HG03520 (cell line): ENCODE measurements at regions not wholly inside any gene's neighbourhood (a gene's known extent, or its start where the extent isn't known, plus 50 kb on each side); places are given as distances from the start of the nearest gene placed in this dataset.

Experiments used
- ATAC-seq: cut with Tn5 transposase; IDR thresholded peaks from one replicate; pipeline ENCODE4 v1.9.1; 2021; ENCODE audit warnings: mild to moderate bottlenecking, moderate library complexity; ENCODE audit not compliant: unreplicated experiment

DNA sequence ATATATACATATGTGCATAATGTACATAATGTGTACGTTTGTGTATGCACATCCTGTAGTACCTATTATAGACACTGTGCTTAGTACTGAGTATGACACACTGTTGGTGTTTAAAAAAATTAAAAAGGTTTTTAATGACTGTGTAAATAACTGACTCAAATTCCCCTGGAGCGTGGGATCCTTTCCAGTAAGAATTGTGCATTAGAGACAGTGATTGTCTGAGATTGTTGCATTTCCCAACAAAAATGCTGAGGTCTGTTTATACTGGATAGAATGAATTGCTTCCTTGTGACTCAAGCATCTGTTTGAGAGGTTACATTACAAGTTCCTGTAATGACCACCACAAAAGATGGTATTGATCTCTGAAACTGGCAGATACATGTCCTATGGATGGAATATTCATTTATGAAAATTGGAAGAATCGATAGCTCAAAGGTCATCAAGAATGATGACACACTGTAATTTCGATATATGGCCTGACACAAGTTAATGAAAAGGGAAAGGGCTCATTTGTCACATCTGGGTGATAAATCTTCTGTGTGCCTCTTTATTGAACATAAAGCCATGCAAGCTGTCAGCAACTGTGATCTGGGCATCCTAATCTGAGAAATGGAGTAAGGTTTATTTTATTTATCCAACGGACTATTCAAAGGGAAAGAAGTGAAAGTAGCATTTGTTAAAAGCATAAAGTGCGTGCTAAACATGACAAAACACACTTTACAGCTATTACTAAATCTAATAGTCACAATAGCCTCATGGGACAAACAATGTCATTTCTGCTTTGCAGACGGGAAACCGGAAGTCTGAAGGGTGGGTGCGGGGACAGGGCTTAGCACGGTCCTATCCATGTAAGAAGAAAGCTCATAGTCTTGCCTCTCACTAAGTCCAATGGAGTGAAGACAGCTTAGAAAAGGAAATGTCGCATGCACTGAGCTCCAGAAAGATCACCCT is 228.8 kb downstream of the CDH11 start:
- ATAC-seq = no peak

DNA sequence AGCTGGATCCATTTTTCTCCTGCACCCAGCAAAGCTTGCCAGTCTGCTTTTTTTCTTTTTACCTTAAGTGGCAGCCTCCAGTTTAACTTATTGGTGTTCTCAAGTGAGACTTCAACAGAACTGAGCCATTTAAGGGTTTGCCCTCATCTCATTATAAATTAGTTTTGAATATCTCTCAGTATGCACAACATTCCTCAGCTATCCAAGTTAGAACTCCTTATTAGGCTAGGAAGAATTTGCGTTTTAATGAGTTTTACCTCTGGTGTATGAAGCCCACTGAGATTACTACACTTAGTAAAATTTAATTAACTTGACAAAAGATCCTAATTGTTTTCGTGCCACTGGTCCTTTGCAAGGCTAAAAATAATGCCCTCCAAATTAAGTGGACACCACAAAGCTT is 232.4 kb downstream of the CDH11 start:
- ATAC-seq = no peak

DNA sequence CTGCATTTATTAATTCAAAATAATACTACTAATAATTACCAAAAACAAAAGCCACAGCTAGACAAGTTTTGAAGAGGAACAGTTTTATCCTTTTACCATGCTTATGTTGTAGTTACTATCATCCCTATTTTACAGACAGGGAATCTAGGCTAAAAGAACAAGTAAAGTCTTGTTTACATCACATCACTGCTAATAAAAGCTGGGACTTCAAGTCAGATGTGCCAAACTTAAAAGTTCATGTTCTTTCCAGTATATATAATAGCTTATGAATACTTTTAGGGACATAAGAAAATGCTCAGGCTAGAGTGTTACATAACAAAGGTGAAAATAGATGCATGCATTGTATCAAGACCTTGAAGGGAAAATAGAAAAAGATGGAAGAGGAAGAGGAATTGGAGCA is 234.2 kb downstream of the CDH11 start:
- ATAC-seq = no peak

DNA sequence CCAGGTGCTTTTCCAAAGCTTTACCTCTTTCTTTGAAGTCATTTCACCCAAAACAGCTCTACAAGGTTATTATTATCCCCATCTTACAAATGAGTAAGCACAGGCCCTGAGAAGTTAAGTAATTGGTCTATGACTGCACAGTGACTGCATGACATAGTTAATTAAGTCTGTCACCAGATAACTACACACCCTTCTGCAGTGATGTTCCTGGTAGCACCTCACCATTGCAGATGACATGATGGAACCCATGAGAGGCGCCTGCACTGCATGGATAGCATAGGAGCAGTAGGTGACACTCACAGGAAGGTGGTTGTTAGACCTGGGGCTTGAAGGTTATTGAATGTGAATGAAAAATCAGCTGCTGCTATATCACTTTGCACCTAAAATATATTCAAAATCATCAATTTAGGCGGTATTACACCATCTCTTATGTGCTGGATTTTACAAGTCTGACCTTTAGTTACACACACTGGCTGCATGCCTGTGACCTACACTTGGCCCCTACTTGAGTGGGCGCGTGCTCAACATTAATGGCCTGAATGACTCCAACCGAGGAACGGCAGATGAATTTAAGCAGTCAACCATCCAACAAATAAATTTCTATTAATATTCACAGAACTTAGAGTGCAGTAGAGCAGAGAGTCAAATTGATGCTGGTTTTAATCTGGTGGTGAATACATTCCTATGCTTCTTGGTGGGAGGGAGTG is 239.6 kb downstream of the CDH11 start:
- ATAC-seq = no peak

DNA sequence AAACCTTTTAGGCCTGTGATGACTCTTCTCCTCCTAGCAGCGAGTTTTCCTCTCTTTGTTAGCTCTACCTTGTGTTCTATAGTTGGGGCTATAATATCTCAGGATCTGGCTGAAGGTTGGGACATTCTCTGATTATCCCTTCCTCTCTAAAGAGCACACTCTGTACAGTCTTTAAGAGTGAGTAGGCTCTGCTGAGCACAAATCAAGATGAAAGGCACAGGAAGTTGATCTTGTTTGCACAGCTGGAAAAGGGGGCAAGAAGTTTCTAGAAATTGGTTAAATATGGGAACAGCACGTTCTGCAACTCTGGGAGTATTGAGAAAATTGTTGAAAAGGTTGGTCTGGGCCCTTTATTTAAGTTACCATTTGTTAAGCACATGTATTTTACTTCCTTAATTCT is 240.9 kb downstream of the CDH11 start:
- no peak for ATAC-seq

DNA sequence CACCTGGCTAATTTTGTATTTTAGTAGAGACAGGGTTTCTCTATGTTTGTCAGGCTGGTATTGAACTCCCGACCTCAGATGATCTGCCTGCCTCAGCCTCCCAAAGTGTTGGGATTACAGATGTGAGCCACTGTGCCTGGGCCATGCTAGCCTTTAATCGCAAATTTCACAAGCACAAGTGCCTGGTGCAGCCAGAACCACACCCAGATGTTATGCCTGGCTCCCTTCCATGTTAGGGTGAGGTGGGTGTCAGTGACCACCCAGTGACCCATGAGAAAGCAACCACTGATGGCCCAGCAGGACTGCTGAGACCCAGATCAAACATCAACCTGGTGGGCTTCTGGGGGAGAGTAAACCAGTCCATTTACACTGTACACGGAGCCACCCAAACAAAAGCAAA is 241.9 kb downstream of the CDH11 start:
- ATAC-seq = no peak

DNA sequence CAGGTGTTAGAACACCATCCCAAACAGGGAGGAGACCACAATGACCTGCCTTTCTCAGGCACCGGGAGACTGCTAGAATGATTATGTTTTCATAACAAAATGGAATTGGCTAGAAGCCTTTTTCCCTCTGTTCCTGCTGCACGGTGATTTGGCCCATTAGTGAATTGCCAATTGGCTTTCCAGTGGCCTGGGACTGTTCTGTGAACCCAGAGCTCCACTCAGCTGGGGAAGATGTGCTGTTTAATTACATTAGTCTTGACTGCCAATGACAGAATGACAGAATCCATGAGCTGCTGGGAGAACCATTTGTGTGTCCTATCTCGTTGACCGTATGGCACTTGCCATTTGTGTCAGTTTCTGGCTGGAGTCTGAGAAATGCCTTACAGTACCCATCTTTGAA is 242.9 kb downstream of the CDH11 start:
- no peak for ATAC-seq

DNA sequence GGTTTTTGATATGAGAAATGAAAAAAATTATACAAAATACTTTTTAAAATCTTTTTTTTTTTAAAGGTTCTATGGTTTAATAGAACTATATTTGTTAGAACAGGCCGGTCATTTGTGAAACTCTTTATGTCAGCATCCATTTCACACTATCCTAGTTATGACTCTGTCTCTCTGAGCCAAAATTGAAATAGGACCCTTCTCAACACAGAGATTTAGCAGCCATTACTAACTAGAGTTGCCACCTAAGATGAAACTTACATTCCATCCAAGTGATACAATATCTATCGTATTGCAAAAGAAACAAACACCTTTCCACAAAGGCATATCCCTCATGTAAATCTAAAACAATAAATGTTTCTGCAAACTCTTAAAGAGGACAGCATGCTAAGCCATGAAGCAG is 249.8 kb downstream of the CDH11 start:
- ATAC-seq = no peak

DNA sequence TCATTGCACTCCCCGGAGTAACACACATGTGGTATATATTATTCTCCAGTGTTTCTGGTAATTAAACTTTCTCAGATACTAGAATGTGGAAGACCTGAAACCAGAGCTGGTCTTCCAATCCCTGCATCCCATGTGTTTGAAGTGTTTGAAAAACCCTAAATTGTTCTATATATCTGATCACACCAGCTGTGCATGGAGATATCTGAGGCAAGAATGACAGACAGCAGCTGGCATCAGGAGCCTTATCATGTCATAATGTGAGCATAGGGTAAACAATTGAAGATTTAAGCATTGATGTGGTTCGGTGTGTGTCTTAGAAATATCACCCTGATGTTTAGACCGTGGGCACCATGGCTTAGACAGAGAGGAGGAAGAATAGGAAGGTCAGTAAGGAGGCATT is 251.0 kb downstream of the CDH11 start:
- ATAC-seq = no peak

DNA sequence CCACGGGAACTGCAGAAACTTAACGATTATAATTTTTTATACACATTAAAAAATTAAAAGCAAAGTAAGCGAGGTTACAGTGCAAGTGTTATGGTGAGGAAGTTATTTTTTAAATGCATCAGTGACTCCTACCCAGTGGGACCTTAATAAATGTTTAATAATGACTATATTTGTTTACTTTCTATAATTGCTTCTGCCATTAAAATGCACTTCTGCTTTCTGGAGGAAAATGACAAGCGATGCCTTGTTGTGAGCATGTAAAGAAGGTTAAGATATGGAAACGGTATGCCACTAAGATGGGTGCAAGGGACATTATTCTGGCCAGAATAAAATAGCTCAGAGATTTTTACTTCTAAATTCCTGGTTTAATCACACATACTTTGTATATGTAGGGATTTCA is 252.1 kb downstream of the CDH11 start:
- no peak for ATAC-seq

DNA sequence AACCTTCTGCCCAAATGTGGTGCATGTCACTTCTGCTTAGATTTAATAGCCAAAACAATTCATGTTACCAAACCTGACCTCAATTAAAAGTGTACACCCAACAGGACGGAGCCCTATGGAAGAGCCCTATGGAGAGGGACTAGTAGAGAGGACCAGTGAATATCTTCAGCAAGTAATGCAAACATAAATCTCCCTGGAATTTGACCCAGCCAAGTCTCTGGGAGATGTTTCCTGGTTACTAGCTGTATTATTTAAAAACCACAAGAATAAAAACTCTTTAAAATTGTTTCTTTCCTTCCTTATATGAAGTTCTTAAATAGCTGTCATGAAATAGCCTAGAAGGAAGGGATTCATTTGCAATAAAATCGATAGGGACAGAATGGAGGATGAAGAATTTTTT is 255.8 kb downstream of the CDH11 start:
- ATAC-seq = no peak

DNA sequence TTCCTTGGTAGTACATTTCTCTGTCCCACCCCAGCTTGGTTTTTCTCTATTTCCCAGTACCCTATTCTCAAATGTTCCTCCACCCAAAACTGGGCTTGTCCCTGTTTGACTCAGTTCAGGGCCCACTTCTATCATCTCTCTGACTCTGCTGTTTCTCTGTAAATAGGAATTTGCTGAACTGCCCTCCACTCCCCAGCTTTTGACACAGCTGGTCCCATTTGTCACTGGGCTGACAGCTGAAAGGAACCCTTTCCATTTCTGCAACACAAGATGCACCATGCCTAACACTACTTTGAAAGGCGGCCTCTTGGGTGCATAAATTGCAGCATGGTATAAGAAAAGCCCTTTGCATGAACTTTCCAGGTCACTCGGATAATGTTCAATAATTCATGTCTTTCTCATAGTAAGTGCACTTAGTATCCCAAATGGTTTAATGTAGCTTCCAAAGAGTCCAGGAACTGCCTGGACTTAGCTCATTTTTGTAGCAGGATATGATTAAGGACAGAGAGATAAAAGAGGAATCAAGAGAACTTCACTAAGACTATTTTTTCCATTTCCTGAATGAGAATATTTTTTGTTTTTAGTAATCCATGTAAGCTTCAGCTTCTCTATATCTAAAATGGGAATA is 256.7 kb downstream of the CDH11 start:
- no peak for ATAC-seq

DNA sequence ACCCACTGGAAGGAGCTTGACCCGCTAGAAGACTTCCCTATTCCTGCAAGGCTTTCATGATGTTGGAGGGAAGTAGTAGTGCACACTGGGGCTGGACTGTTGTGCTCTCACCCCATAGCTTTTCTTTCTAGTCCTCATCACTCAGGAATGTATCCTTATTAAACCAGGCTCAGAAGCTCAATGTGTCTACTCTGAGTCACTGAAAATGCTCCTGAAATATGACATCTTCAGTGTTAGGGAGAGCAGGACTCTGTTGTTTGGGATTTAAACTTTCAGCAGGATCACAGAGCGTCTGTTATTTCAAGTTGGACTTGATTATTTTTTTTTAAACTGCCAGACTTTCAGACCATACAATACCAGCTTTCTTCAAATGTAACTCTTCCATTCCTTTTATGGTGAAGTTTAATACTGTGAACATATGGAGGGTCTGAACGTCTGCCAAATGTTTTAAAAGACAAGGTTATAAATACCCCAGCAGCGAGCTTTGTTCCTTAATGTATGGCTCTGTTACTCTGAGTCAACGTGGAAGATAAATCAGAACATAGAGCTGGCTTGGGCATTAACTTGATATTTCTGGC is 257.5 kb downstream of the CDH11 start:
- ATAC-seq = no peak

DNA sequence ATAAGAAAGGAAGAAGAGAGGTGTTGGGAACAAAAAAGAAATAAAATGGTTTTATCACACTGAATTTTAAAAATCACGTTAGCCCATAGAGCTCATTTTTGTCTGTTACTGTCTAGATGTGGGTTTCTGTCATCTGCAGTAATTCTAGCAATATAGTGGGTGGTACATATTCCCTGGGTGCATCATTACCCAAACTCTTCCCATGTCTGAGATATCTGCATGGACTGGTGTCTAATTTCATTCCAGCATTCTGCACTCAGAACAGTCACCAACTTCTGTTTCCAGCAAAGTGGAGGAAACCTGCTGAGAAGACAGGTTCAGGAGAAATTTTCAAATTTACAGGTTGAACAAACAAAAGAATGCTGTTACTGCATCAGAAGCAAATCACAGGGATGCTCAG is 263.8 kb downstream of the CDH11 start:
- ATAC-seq = no peak

DNA sequence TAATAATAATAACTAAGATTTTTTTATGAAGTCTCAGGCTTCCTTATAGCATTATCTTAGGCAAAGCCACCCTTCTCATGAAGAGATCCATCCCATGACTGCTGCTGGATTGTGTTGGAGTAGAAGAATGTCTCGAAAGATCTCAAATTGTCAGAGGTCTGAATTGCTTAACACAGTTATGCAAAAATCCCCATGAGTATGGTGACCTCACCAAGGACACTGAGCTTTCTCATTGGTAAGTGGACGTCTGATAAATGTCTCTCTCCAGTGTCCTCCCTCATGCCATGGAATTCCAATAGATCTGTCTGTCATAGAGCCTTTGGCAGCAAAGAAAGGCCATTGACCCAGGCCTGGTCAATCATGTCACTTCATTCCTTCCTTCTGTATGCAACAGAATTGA is 264.5 kb downstream of the CDH11 start:
- no peak for ATAC-seq

DNA sequence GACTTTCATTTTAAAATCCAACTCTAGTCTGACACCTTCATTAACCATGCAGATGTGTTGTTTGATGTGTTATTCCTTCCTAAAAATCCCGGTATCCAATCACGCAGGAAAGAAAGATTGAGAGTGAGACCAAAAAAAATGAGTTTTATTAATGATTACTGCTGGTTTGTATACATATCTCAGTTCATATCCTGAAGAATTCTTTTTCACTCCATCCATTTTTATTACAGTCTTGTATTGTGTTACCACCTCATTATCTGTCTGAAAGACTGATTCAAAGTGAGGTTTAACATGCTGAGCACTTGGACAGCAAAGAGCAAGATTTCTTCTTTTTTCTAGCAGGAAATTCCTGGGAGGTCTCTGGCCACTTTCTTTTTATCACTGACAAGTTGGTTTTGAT is 268.3 kb downstream of the CDH11 start:
- ATAC-seq = no peak

DNA sequence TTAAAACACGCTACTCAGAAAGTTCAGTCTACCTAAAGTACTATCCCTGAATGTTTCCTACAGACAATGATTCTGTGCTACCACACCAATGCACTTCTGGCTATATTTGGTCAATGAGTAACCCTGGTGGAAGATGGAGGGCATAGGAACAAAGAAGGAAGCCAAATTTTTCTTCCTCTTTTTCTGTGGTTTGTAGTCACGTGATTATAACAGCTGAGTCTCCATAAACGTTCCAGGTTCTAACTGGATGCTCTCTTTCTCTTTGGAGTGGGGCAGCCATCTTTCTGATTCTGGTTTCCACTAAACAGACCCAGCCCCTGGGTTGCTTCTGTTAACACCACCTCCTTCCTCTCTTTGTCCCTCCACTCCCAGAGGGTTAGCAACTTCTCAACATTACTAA is 274.9 kb downstream of the CDH11 start:
- ATAC-seq = no peak

DNA sequence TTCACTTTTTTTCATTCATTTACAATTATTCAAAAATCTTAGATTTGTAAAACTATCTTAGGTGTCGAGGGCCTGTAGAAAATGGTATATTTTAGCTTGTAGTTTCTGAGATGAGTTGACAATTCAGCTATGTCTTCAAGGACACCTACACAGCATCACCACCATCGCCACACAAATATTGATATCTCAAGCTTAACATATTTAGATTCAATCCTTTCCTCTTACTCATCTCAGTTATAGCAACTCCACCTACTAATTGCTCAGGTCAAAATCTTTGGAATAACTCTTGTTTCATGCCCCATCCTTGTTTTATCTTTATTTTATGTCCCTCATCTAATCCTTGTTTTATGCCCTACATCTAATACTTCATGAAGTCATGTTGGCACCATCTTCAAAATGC is 276.8 kb downstream of the CDH11 start:
- ATAC-seq = no peak

DNA sequence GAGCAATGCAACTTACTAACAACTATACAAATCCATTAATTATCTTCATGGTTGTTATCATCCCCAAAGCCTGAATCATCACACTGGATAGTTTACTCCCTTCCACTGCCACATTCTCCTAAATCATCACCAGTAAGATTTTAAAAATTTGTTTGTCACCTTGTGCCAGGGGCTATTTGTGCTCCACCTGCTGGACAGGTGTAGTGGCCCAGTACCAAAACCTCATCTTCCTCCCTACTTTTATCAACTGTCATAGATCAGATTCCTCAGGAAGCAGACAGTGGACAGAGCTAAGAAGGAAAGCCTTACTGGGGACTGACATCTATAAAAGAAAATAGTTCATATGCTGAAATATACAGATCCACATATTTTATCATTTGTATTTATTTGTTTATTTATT is 280.4 kb downstream of the CDH11 start:
- no peak for ATAC-seq

DNA sequence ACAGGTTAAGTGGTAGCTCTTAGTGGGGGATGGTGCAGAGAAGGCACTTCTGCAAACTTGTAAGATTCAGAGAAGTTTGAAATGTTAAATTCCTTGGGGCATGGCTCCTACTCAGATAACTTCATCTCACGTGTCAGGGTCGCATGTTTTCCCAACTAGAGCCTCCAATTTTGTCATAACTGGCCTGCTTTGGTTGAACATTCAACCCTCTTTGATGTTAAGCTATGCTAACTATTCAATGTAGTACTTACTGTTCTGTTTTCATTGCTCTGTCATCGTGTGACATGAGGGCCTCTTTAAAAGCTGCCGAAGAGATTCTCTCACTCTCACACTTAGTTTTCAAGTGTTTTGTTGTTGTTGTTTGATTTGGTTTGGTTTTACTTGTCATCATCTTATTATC is 280.8 kb downstream of the CDH11 start:
- no peak for ATAC-seq

DNA sequence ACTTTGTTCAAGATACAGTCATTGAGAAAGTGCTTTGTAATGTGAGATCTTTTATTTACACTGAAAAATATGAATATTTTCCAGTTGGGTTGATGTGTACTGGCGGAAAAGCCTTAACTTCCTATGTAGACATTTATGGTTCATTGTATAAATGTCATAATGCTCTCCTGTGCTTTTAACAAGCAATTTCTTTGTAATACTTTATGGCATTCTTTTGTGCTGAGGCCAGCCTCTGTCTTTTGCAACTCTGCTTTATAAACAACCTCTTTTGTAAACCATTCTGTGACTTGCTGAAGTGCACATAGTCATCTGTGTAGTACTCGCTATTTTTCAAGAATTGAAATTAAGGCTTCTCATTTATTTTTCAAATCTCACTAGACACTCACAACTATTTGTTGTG is 291.2 kb downstream of the CDH11 start:
- no peak for ATAC-seq

DNA sequence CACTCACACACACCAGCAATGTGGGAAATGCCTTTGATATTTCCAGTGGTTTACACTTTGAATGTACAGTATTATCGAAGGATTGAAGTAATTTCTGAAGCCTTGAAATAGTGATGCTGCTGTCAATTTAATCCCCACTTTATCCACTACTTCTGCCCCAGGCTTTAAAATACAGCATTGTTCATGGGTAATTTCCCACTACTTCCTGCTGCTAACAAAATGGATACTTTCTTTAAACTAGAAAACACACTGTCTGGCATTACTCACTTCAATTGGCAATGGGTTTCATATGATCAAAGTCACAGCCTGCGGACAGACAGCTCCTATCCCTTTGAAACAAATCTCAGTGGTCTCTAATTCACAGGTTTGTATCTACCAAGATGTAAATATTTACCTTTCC is 292.2 kb downstream of the CDH11 start:
- no peak for ATAC-seq
